Suprapubic skin (tissue), 4 donors: ENCODE measurements at regions not wholly inside any gene's neighbourhood (a gene's known extent, or its start where the extent isn't known, plus 50 kb on each side); places are given as distances from the start of the nearest gene placed in this dataset.
A peak's percentile ranks its signal among the peaks of the same experiment; 100 is the strongest.

Experiments
- DNase-seq, 2 donors: peaks; one replicate each; pipeline ENCODE4 v3.0.0-alpha.2; 2019; ENCODE audit warnings: low spot score in 2 of 2
- H3K27ac ChIP-seq: fragments of 200-600 bp; sonication (generic); one replicate; pipeline ENCODE4 v1.5.1; 2019
- H3K27me3 ChIP-seq: fragments of 200-600 bp; sonication (generic); one replicate; pipeline ENCODE4 v1.5.1; 2019
- H3K36me3 ChIP-seq: fragments of 200-600 bp; sonication (generic); one replicate; pipeline ENCODE4 v1.5.1; 2019
- H3K4me1 ChIP-seq: fragments of 200-600 bp; sonication (generic); one replicate; pipeline ENCODE4 v1.5.1; 2019
- H3K4me3 ChIP-seq: fragments of 200-600 bp; sonication (generic); one replicate; pipeline ENCODE4 v1.5.1; 2019; ENCODE audit warnings: mild to moderate bottlenecking
- H3K9me3 ChIP-seq: fragments of 200-600 bp; sonication (generic); one replicate; pipeline ENCODE4 v1.5.1; 2019
- EP300 ChIP-seq: sonication (generic); formaldehyde crosslinking; IDR thresholded peaks from one replicate; pipeline ENCODE4 v1.6.1; 2017; ENCODE audit warnings: antibody characterized with exemption
- POLR2A ChIP-seq, 2 donors: fragments of 450-650 bp; IDR thresholded peaks; one replicate each; pipeline ENCODE4 v1.6.1; 2017; ENCODE audit warnings: antibody characterized with exemption in 2 of 2, mild to moderate bottlenecking in 2 of 2, moderate library complexity in 2 of 2
- POLR2AphosphoS5 ChIP-seq, 3 donors: sonication (generic); formaldehyde crosslinking; IDR thresholded peaks; one replicate each; pipeline ENCODE4 v1.6.1; 2017; ENCODE audit warnings: antibody characterized with exemption in 3 of 3
- WGBS: methylation state at CpG from one replicate; pipeline ENCODE4 v1.1.5; 2018; 5-methylcytosine and 5-hydroxymethylcytosine counted together
- TF ChIP-seq, protein P1 (sequence below), 2 donors: fragments of 200-600 bp in 1 of 2; fragments of 450-650 bp in 1 of 2; sonication (generic) in 1 of 2; IDR thresholded peaks; one replicate each; pipeline ENCODE4 v1.5.1; 2016 to 2019; ENCODE audit warnings: antibody characterized with exemption in 2 of 2, mild to moderate bottlenecking in 1 of 2, moderate library complexity in 1 of 2

DNA sequence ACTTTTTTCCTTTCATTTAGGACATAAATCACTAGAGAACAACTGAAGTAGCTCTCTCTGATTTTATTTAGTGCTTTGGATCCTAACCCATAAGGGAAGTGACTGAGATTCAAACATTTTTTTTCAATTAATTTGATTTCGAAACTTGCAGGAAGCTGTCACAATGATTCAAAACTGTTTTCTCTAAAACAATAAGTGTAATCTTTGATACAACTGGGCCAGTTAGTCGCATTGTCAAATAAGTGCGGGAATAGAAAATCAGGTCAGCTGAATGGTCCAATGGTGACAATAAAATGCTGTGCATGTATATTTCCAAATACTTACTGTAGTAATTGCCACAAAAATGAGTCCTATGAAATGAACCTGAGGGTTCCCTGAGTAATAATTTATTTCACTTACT lies 930.8 kb downstream of the TFAP2A start:
- H3K4me1 ChIP-seq = peaks cover 34% of the 10 kb centered on the region
- no peaks in the 10 kb centered on the region for H3K27me3 ChIP-seq
- no peaks in the 10 kb centered on the region for H3K9me3 ChIP-seq
- no peak for DNase-seq
- H3K4me3 ChIP-seq = no peak overlapping the region
- no peak overlapping the region for H3K27ac ChIP-seq
- TF ChIP-seq POLR2A (IDR thresholded peaks at IDR 0.05) (no peak), EP300 (no peak), POLR2AphosphoS5 (IDR thresholded peaks at IDR 0.05) (no peak)
- TF ChIP-seq, protein P1, sequence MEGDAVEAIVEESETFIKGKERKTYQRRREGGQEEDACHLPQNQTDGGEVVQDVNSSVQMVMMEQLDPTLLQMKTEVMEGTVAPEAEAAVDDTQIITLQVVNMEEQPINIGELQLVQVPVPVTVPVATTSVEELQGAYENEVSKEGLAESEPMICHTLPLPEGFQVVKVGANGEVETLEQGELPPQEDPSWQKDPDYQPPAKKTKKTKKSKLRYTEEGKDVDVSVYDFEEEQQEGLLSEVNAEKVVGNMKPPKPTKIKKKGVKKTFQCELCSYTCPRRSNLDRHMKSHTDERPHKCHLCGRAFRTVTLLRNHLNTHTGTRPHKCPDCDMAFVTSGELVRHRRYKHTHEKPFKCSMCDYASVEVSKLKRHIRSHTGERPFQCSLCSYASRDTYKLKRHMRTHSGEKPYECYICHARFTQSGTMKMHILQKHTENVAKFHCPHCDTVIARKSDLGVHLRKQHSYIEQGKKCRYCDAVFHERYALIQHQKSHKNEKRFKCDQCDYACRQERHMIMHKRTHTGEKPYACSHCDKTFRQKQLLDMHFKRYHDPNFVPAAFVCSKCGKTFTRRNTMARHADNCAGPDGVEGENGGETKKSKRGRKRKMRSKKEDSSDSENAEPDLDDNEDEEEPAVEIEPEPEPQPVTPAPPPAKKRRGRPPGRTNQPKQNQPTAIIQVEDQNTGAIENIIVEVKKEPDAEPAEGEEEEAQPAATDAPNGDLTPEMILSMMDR (IDR thresholded peaks at IDR 0.05) = no peak
- 65% methylated on average over 3 of the region's 3 CpGs for WGBS
- no peaks in the 10 kb centered on the region for H3K36me3 ChIP-seq

DNA sequence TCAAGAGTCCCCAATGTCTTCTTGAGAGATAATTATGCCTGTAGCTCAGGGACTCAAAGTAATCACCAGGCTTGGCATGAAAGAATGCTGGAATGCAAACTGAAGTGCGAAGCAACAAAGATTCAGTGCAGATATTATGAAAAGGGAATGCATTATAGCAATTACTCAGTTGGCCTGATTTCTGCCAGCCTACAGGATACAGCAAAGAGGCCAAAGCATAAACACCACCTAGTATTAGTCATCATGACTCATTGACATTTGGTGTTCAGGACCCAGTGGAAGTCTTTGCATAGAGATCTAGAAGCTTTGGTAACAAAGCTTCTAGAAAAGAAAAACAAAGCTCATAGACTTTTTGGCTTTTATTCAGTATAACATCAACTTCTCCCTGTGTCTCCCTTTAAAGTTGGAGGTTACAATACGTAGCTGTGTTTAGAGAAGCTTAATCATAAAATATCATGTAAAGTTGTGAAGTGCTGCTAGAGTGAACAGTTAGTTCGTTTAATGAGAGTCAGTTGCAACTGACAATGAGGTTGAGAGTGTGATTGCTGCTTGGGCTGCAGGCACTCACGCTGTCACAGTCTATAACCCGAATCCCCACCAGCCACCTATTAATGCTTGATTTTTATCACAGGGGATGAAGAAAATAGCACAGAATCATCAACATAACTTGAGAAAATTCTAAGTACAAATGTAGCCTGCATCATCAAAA lies 932.7 kb downstream of the TFAP2A start:
- Histone ChIP-seq H3K9me3 (no peaks in the 10 kb centered on the region), H3K27me3 (no peaks in the 10 kb centered on the region), H3K4me1 (peaks cover 34% of the 10 kb centered on the region), H3K36me3 (no peaks in the 10 kb centered on the region), H3K4me3 (no peak overlapping the region), H3K27ac (peak overlapping the region; percentile 35)
- 31% methylated on average over 5 of the region's 5 CpGs for WGBS
- no peak for DNase-seq
- TF ChIP-seq EP300 = no peak
- no peak for TF ChIP-seq POLR2A (IDR thresholded peaks at IDR 0.05)
- no peak for TF ChIP-seq POLR2AphosphoS5 (IDR thresholded peaks at IDR 0.05)
- TF ChIP-seq, protein P1 (IDR thresholded peaks at IDR 0.05) = no peak

DNA sequence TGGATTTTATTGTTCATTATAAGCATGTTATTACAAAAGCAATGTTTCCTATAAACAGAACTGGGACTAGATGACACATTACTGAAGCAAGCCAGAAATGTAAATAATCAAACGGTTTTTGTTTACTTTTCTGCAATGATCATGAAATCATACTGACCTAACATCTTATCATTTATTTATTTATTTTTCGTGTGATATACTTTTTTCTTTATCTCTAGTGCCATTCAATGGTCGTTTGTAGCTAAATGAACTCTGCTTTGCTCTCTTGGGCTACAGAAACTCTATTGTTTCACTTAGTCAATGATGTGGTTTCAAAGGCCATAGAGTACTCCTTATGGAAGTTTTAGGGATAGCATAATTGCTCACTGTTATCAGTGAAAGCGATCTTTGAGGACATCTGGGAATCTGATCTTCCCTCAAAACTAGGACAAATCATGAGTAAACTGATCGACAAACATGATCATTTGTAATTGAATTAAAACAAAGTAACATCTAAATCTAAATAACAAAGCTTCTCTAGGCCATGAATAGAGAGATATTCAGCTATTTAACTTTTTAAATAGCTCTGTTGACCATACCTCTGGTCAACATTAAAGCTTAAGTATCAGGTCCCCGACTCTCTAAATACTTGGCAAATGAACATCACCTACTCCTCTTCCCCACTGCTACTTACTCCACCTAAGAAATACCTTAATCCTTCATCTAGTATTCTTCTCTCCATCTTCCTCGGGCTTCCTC lies 933.4 kb downstream of the TFAP2A start:
- TF ChIP-seq EP300 = no peak
- TF ChIP-seq, protein P1 (IDR thresholded peaks at IDR 0.05) = no peak
- TF ChIP-seq POLR2A (IDR thresholded peaks at IDR 0.05) = no peak
- TF ChIP-seq POLR2AphosphoS5 (IDR thresholded peaks at IDR 0.05) = no peak
- H3K27ac ChIP-seq = no peak overlapping the region

DNA sequence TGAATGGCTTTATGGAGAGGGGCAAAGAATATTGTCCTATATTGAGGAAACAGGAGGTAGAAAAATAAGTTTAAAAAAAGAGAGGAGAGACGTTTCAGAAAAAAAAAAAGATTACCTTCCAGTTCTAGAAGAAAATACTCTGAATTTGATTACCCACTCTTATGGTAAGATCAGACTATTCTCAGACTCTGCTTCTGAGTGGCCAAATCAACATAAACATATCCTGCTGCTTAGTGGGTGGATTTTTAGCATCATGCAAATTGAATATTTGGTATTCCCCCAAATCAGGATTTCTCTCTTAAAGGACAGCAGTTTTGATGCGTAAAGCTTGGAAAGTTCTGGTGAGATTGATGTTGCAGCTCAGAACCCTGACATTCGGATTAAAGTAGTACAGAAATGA lies 946.6 kb downstream of the TFAP2A start:
- H3K36me3 ChIP-seq = no peaks in the 10 kb centered on the region
- no peak overlapping the region for H3K27ac ChIP-seq
- no peaks in the 10 kb centered on the region for H3K4me1 ChIP-seq
- H3K4me3 ChIP-seq = no peak overlapping the region
- 73% methylated on average over 3 of the region's 3 CpGs for WGBS
- H3K9me3 ChIP-seq = no peaks in the 10 kb centered on the region
- no peak for DNase-seq
- TF ChIP-seq EP300 = no peak
- no peak for TF ChIP-seq POLR2AphosphoS5 (IDR thresholded peaks at IDR 0.05)
- TF ChIP-seq POLR2A (IDR thresholded peaks at IDR 0.05) = no peak
- TF ChIP-seq, protein P1 (IDR thresholded peaks at IDR 0.05) = no peak
- H3K27me3 ChIP-seq = no peaks in the 10 kb centered on the region

More for the DNA sequence above, 933.4 kb downstream of the TFAP2A start:
- no peaks in the 10 kb centered on the region for H3K9me3 ChIP-seq
- peaks cover 34% of the 10 kb centered on the region for H3K4me1 ChIP-seq
- no peak overlapping the region for H3K4me3 ChIP-seq
- H3K27me3 ChIP-seq = no peaks in the 10 kb centered on the region
- WGBS = 52% methylated on average over 7 of the region's 7 CpGs
- DNase-seq = no peak
- no peaks in the 10 kb centered on the region for H3K36me3 ChIP-seq

DNA sequence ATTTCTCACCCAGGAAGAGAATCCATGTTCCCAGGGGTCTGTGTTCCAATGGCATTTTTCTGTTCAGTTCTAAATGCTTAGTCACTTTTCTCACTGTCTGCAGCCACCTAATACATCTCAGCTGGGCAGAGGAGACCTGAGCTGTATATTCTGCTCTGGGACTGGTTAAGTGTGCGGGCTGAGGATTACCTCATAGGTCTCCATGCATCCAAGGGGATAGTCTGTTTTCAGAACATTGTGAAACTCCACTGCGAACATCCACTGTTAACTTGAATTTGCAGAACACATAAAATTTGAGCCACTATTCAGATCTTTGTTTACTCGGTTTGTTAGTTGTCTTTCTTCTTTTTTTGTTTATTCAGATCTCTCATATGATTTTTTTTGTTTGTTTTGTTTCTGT lies 947.1 kb downstream of the TFAP2A start:
- H3K4me1 ChIP-seq = no peaks in the 10 kb centered on the region
- H3K4me3 ChIP-seq = no peak overlapping the region
- DNase-seq = no peak
- H3K27ac ChIP-seq = no peak overlapping the region
- WGBS = 85% methylated on average over 3 of the region's 3 CpGs
- H3K27me3 ChIP-seq = no peaks in the 10 kb centered on the region
- TF ChIP-seq EP300 = no peak
- TF ChIP-seq POLR2A (IDR thresholded peaks at IDR 0.05) = no peak
- no peak for TF ChIP-seq POLR2AphosphoS5 (IDR thresholded peaks at IDR 0.05)
- TF ChIP-seq, protein P1 (IDR thresholded peaks at IDR 0.05) = no peak
- no peaks in the 10 kb centered on the region for H3K36me3 ChIP-seq
- no peaks in the 10 kb centered on the region for H3K9me3 ChIP-seq
